GM23248 (cell line): ENCODE measurements at regions not wholly inside any gene's neighbourhood (a gene's known extent, or its start where the extent isn't known, plus 50 kb on each side); places are given as distances from the start of the nearest gene placed in this dataset.

Experiments
- EZH2 ChIP-seq: fragments of 200-600 bp; sonication (generic); IDR thresholded peaks from 2 replicates; pipeline ENCODE4 v1.6.1; 2018; ENCODE audit warnings: antibody characterized with exemption, mild to moderate bottlenecking; ENCODE audit not compliant: insufficient read depth, poor library complexity, severe bottlenecking
- EZH2phosphoT487 ChIP-seq: fragments of 200-600 bp; sonication (generic); IDR thresholded peaks from 2 replicates; pipeline ENCODE4 v1.6.1; 2018; ENCODE audit warnings: antibody characterized with exemption, moderate library complexity, mild to moderate bottlenecking, low read depth; ENCODE audit not compliant: insufficient read depth

GRCh38 chr18:38576916-38577315 lies 1011.3 kb upstream of the CELF4 start:
- no peak for TF ChIP-seq EZH2phosphoT487
- TF ChIP-seq EZH2, result no peak
